IMR-90 (cell line): ENCODE measurements at regions not wholly inside any gene's neighbourhood (a gene's known extent, or its start where the extent isn't known, plus 50 kb on each side); places are given as distances from the start of the nearest gene placed in this dataset.

Experiments used
- ATAC-seq: fragments of 200-7000 bp; cut with Tn5 transposase; 2 replicates; pipeline ENCODE4 v1.9.1; 2020; ENCODE audit warnings: low read depth, mild to moderate bottlenecking, moderate library complexity
- BruUV-seq: library from RNA; stranded (reverse); fragments of 400-500 nt; replicated peaks from 2 replicates; lab custom pipeline; 2021; lab: Mats Ljungman, UMichigan
- CTCF ChIA-PET: fragments of 300-600 bp; formaldehyde crosslinking; extraction: SDS; loops from one replicate; lab custom pipeline; 2021; ENCODE audit warnings: antibody characterized with exemption; lab: Yijun Ruan, JAX
- POLR2A ChIA-PET: fragments of 300-600 bp; sonication (Branson Sonifier 250); formaldehyde crosslinking; loops from one replicate; lab custom pipeline; 2022; ENCODE audit warnings: antibody characterized with exemption; ENCODE audit not compliant: unreplicated experiment; lab: Charles Lee
- DNase-seq: peaks from one replicate; pipeline ENCODE4 v3.0.0; 2013
- H2AFZ ChIP-seq: replicated peaks from 2 replicates; pipeline ENCODE3; 2013; ENCODE audit warnings: low read length, mild to moderate bottlenecking; ENCODE audit not compliant: poor library complexity
- H2AK5ac ChIP-seq: 2 replicates; pipeline ENCODE4 v1.6.1; 2013; ENCODE audit warnings: low read depth, low read length, inconsistent platforms
- H2AK9ac ChIP-seq: replicated peaks from 2 replicates; pipeline ENCODE3; 2013; ENCODE audit warnings: mild to moderate bottlenecking, low read depth, low read length, moderate library complexity; ENCODE audit not compliant: poor library complexity
- H2BK120ac ChIP-seq: 2 replicates; pipeline ENCODE4 v1.6.1; 2013; ENCODE audit warnings: low read depth, low read length, inconsistent platforms
- H2BK15ac ChIP-seq: 3 replicates; pipeline ENCODE4 v1.6.1; 2013; ENCODE audit warnings: low read depth, low read length, inconsistent platforms
- H2BK20ac ChIP-seq: 2 replicates; pipeline ENCODE4 v1.6.1; 2013; ENCODE audit warnings: low read depth, mild to moderate bottlenecking, inconsistent platforms, low read length, moderate library complexity
- H2BK5ac ChIP-seq: 2 replicates; pipeline ENCODE4 v1.6.1; 2013; ENCODE audit warnings: mild to moderate bottlenecking, low read depth, low read length, inconsistent platforms; ENCODE audit not compliant: poor library complexity, severe bottlenecking
- H3K14ac ChIP-seq: replicated peaks from 2 replicates; pipeline ENCODE4 v1.6.1; 2013; ENCODE audit warnings: low read depth, low read length, inconsistent platforms
- H3K18ac ChIP-seq: 2 replicates; pipeline ENCODE4 v1.6.1; 2013; ENCODE audit warnings: low read depth, low read length, control low read depth
- H3K23ac ChIP-seq: 2 replicates; pipeline ENCODE4 v1.6.1; 2013; ENCODE audit warnings: low read depth, low read length, inconsistent platforms
- H3K27ac ChIP-seq: 2 replicates; pipeline ENCODE4 v1.5.1; 2013; ENCODE audit warnings: mild to moderate bottlenecking, control low read depth, low read length; ENCODE audit not compliant: insufficient read depth
- H3K27me3 ChIP-seq: 2 replicates; pipeline ENCODE4 v1.6.1; 2013; ENCODE audit warnings: low read length; ENCODE audit not compliant: control insufficient read depth, insufficient read depth
- H3K36me3 ChIP-seq: 2 replicates; pipeline ENCODE4 v1.6.1; 2013; ENCODE audit warnings: low read length, mixed read lengths; ENCODE audit not compliant: control insufficient read depth, insufficient read depth
- H3K4ac ChIP-seq: 2 replicates; pipeline ENCODE4 v1.6.1; 2013; ENCODE audit warnings: low read depth, low read length, inconsistent platforms
- H3K4me1 ChIP-seq: 2 replicates; pipeline ENCODE4 v1.6.1; 2013; ENCODE audit warnings: low read length, mixed read lengths; ENCODE audit not compliant: control insufficient read depth, insufficient read depth
- H3K4me2 ChIP-seq: 2 replicates; pipeline ENCODE4 v1.6.1; 2013; ENCODE audit warnings: low read depth, mild to moderate bottlenecking, control low read depth, low read length, moderate library complexity
- H3K4me3 ChIP-seq: 2 replicates; pipeline ENCODE4 v1.5.1; 2013; ENCODE audit warnings: low read depth, mild to moderate bottlenecking, control low read depth, low read length, moderate library complexity; ENCODE audit not compliant: insufficient read depth
- H3K56ac ChIP-seq: 2 replicates; pipeline ENCODE4 v1.6.1; 2013; ENCODE audit warnings: low read length, inconsistent platforms; ENCODE audit not compliant: insufficient read depth; ENCODE audit errors: extremely low read depth
- H3K79me1 ChIP-seq, 2 experiments: 2 replicates each; pipeline ENCODE4 v1.6.1; 2013; ENCODE audit warnings: low read length in 2 of 2, inconsistent platforms in 1 of 2, low read depth in 1 of 2
- H3K9ac ChIP-seq: 2 replicates; pipeline ENCODE4 v1.6.1; 2013; ENCODE audit warnings: low read depth, low read length, control low read depth
- H3K9me1 ChIP-seq: 2 replicates; pipeline ENCODE4 v1.6.1; 2013; ENCODE audit warnings: low read length, inconsistent platforms; ENCODE audit not compliant: insufficient read depth
- H3K9me3 ChIP-seq: 2 replicates; pipeline ENCODE4 v1.6.1; 2013; ENCODE audit warnings: low read length; ENCODE audit not compliant: control insufficient read depth, insufficient read depth
- H4K20me1 ChIP-seq: 2 replicates; pipeline ENCODE4 v1.6.1; 2013; ENCODE audit warnings: low read length, inconsistent platforms; ENCODE audit not compliant: insufficient read depth
- H4K5ac ChIP-seq: 2 replicates; pipeline ENCODE4 v1.6.1; 2013; ENCODE audit warnings: mild to moderate bottlenecking, low read depth, low read length, control low read depth
- H4K8ac ChIP-seq, 2 experiments: 2 replicates each; pipeline ENCODE4 v1.6.1; 2013; ENCODE audit warnings: low read depth in 2 of 2, low read length in 2 of 2, control low read depth in 1 of 2, inconsistent platforms in 1 of 2
- H4K91ac ChIP-seq: 2 replicates; pipeline ENCODE4 v1.6.1; 2013; ENCODE audit warnings: low read depth, low read length, inconsistent platforms; ENCODE audit not compliant: insufficient read depth
- CEBPB ChIP-seq: IDR thresholded peaks from 2 replicates; pipeline ENCODE4 v1.6.1; 2012; ENCODE audit warnings: low read depth, low read length, improper control_type of control experiment
- FOS ChIP-seq: fragments of 150-350 bp; IDR thresholded peaks from 2 replicates; pipeline ENCODE4 v1.6.1; 2016; ENCODE audit warnings: low read depth, low read length
- SMC3 ChIP-seq: fragments of 150-350 bp; IDR thresholded peaks from 2 replicates; pipeline ENCODE4 v1.6.1; 2016; ENCODE audit warnings: low read depth, mild to moderate bottlenecking, antibody characterized with exemption, low read length, moderate library complexity
- WGBS, 2 experiments: methylation state at CpG; one replicate each; pipeline versions ENCODE4 v1.1.5 to v1.1.7; 2013; ENCODE audit warnings: missing lambda C conversion rate in 2 of 2; ENCODE audit not compliant: insufficient read length in 1 of 2; ENCODE audit errors: extremely low coverage in 2 of 2; 5-methylcytosine and 5-hydroxymethylcytosine counted together
- dilution Hi-C: fragments of 300-500 bp; cut with HindIII; formaldehyde crosslinking; loops from one replicate; pipeline ENCODE4 v1.14.3; 2018; ENCODE audit warnings: low sequenced_read_pairs; ENCODE audit not compliant: unreplicated experiment
- in situ Hi-C: fragments of 300-500 bp; cut with MboI; formaldehyde crosslinking; loops from 3 replicates; pipeline ENCODE4 v1.14.3; 2019; ENCODE audit warnings: low sequenced_read_pairs, inconsistent platforms, mixed read lengths
- intact Hi-C: fragments of 100-400 bp; cut with micrococcal nuclease; formaldehyde crosslinking; loops from 2 replicates; pipeline ENCODE4 v1.10.0; 2022
- TF ChIP-seq, protein P1 (sequence below): fragments of 150-350 bp; IDR thresholded peaks from 2 replicates; pipeline ENCODE4 v1.6.1; 2016; ENCODE audit warnings: low read depth, mild to moderate bottlenecking, low read length, moderate library complexity, borderline replicate concordance
- TF ChIP-seq, protein P2 (sequence below): conservative IDR thresholded peaks from 2 replicates; pipeline ENCODE4 v1.5.1; 2012; ENCODE audit warnings: mild to moderate bottlenecking, low read depth, low read length, improper control_type of control experiment
- TF ChIP-seq, protein P3 (sequence below): fragments of 150-350 bp; IDR thresholded peaks from 2 replicates; pipeline ENCODE4 v1.6.1; 2017; ENCODE audit warnings: mild to moderate bottlenecking, antibody characterized with exemption, low read length, low read depth

DNA sequence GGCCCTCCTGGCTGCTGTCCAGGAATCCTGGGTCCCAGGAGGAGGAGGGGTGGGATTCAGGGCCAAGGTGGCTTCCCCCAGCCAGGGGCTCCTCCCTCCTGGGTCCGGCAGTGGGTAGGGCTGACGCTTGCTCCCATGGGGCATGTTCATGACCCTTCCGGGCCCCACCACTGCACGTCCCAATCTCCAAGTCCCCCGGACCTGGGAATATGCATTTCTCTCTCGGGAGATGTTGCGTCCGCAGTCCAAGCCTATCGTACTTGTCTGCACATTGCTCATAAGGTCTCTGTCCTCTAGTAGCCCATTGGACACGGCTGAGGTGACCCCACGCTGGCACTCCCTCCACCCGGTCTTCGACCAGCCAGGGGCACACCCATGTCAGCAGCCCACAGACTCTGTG lies 192.3 kb downstream of the TEX29 start:
- Histone ChIP-seq H3K9ac (no peak overlapping the region), H3K4me1 (no peaks in the 10 kb centered on the region), H2BK20ac (no peak overlapping the region), H3K27me3 (no peaks in the 10 kb centered on the region), H3K4me2 (no peak overlapping the region), H3K18ac (no peak overlapping the region), H3K4ac (no peak overlapping the region), H4K8ac (no peak overlapping the region), H4K20me1 (no peaks in the 10 kb centered on the region), H4K91ac (no peak overlapping the region), H3K23ac (no peak overlapping the region), H2AK5ac (no peak overlapping the region), H3K27ac (no peak overlapping the region), H3K36me3 (no peaks in the 10 kb centered on the region), H3K9me1 (no peaks in the 10 kb centered on the region), H2BK5ac (no peak overlapping the region), H3K9me3 (peaks cover 46% of the 10 kb centered on the region), H2BK15ac (no peak overlapping the region), H2AK9ac (no peak overlapping the region), H3K14ac (no peak overlapping the region), H3K56ac (no peak overlapping the region), H2BK120ac (no peak overlapping the region), H3K79me1 (no peaks in the 10 kb centered on the region), H2AFZ (no peak overlapping the region), H4K5ac (no peak overlapping the region), H3K4me3 (no peak overlapping the region)
- BruUV-seq, result no TSS peak
- intact Hi-C loops (no loop called here), dilution Hi-C loops (no loop called here), in situ Hi-C loops (no loop called here)
- no peak for ATAC-seq
- ChIA-PET POLR2A (no interaction called here), CTCF (no interaction called here)
- 40% methylated on average over 1 of the region's 13 CpGs; no CpG with 5 or more reads in 1 of the 2 experiments for WGBS, 2 experiments
- no peak for DNase-seq
- TF ChIP-seq, protein P1, sequence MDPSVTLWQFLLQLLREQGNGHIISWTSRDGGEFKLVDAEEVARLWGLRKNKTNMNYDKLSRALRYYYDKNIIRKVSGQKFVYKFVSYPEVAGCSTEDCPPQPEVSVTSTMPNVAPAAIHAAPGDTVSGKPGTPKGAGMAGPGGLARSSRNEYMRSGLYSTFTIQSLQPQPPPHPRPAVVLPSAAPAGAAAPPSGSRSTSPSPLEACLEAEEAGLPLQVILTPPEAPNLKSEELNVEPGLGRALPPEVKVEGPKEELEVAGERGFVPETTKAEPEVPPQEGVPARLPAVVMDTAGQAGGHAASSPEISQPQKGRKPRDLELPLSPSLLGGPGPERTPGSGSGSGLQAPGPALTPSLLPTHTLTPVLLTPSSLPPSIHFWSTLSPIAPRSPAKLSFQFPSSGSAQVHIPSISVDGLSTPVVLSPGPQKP, result no peak
- no peak for TF ChIP-seq FOS
- TF ChIP-seq, protein P2, sequence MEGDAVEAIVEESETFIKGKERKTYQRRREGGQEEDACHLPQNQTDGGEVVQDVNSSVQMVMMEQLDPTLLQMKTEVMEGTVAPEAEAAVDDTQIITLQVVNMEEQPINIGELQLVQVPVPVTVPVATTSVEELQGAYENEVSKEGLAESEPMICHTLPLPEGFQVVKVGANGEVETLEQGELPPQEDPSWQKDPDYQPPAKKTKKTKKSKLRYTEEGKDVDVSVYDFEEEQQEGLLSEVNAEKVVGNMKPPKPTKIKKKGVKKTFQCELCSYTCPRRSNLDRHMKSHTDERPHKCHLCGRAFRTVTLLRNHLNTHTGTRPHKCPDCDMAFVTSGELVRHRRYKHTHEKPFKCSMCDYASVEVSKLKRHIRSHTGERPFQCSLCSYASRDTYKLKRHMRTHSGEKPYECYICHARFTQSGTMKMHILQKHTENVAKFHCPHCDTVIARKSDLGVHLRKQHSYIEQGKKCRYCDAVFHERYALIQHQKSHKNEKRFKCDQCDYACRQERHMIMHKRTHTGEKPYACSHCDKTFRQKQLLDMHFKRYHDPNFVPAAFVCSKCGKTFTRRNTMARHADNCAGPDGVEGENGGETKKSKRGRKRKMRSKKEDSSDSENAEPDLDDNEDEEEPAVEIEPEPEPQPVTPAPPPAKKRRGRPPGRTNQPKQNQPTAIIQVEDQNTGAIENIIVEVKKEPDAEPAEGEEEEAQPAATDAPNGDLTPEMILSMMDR, result no peak
- TF ChIP-seq CEBPB, result no peak
- TF ChIP-seq SMC3, result no peak
- TF ChIP-seq, protein P3, sequence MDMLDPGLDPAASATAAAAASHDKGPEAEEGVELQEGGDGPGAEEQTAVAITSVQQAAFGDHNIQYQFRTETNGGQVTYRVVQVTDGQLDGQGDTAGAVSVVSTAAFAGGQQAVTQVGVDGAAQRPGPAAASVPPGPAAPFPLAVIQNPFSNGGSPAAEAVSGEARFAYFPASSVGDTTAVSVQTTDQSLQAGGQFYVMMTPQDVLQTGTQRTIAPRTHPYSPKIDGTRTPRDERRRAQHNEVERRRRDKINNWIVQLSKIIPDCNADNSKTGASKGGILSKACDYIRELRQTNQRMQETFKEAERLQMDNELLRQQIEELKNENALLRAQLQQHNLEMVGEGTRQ, result no peak
